DND-41 (cell line): ENCODE measurements at regions not wholly inside any gene's neighbourhood (a gene's known extent, or its start where the extent isn't known, plus 50 kb on each side); places are given as distances from the start of the nearest gene placed in this dataset.

Experiments
- ATAC-seq: fragments of 200-7000 bp; cut with Tn5 transposase; 3 replicates; pipeline ENCODE4 v1.9.1; 2021; ENCODE audit warnings: low read depth; ENCODE audit not compliant: insufficient read depth
- DNase-seq: peaks from one replicate; pipeline ENCODE4 v3.0.0-alpha.2; 2020
- H2AFZ ChIP-seq: 2 replicates; pipeline ENCODE4 v1.6.0; 2012; ENCODE audit warnings: low read depth, low read length
- H3K27ac ChIP-seq: 2 replicates; pipeline ENCODE4 v1.5.1; 2012; ENCODE audit warnings: low read length, inconsistent platforms
- H3K27me3 ChIP-seq: fragments of 200-600 bp; sonication (generic); 2 replicates; pipeline ENCODE4 v1.6.0; 2012; ENCODE audit warnings: low read length, mild to moderate bottlenecking, inconsistent platforms; ENCODE audit not compliant: insufficient read depth, poor library complexity
- H3K36me3 ChIP-seq: 2 replicates; pipeline ENCODE4 v1.5.1; 2012; ENCODE audit warnings: low read length, inconsistent platforms; ENCODE audit not compliant: insufficient read depth
- H3K4me1 ChIP-seq: 2 replicates; pipeline ENCODE4 v1.5.1; 2012; ENCODE audit warnings: mild to moderate bottlenecking, low read length; ENCODE audit not compliant: insufficient read depth
- H3K4me2 ChIP-seq: 2 replicates; pipeline ENCODE4 v1.6.0; 2012; ENCODE audit warnings: mild to moderate bottlenecking, moderate library complexity, low read length, inconsistent platforms; ENCODE audit not compliant: insufficient read depth
- H3K4me3 ChIP-seq, 2 experiments: fragments of 200-600 bp in 1 of 2; shearing (Covaris generic) in 1 of 2; 2 replicates each; pipeline ENCODE4 v1.5.1; 2012 to 2016; ENCODE audit warnings: inconsistent platforms in 2 of 2, low read length in 2 of 2, mild to moderate bottlenecking in 2 of 2, low read depth in 1 of 2, moderate library complexity in 1 of 2
- H3K79me2 ChIP-seq: 2 replicates; pipeline ENCODE4 v1.6.0; 2012; ENCODE audit warnings: low read length, inconsistent platforms; ENCODE audit not compliant: insufficient read depth
- H3K9ac ChIP-seq: 2 replicates; pipeline ENCODE4 v1.6.0; 2012; ENCODE audit warnings: low read depth, mild to moderate bottlenecking, inconsistent platforms, low read length, moderate library complexity
- H3K9me3 ChIP-seq: 2 replicates; pipeline ENCODE4 v1.5.1; 2012; ENCODE audit warnings: low read length, moderate library complexity, mild to moderate bottlenecking, inconsistent platforms; ENCODE audit not compliant: insufficient read depth, severe bottlenecking
- H4K20me1 ChIP-seq: 2 replicates; pipeline ENCODE4 v1.6.0; 2012; ENCODE audit warnings: low read length; ENCODE audit not compliant: insufficient read depth
- EZH2 ChIP-seq: IDR thresholded peaks from 3 replicates; pipeline ENCODE4 v1.6.1; 2012; ENCODE audit warnings: borderline replicate concordance, low read depth, mild to moderate bottlenecking, moderate library complexity, low read length, inconsistent platforms; ENCODE audit not compliant: severe bottlenecking
- TF ChIP-seq, protein P1 (sequence below): IDR thresholded peaks from 2 replicates; pipeline ENCODE4 v1.5.1; 2012; ENCODE audit warnings: borderline replicate concordance, low read length, moderate library complexity, mild to moderate bottlenecking; ENCODE audit not compliant: poor library complexity, severe bottlenecking; ENCODE audit errors: extremely low read depth

DNA sequence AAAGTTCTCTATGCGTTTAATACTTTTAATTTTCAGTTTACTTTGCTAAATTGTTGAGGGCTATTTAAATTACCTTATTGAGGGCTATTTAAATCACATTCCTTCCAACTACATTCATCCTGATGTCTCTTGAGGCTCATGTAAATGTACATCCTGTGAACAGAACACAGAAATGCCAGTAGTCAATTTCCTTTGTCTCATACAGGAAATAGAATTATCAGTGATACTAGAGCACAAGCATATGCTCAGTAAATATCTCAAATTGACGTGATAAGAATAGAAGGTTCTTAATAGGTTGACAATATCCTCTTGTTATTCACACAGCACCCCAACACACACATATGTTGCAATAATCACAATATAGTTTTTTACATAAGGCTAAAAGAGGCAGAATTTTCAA lies 449.0 kb downstream of the CYLC2 start:
- Histone ChIP-seq H3K4me2 (no peak overlapping the region), H3K9me3 (no peaks in the 10 kb centered on the region), H2AFZ (no peak overlapping the region), H3K27ac (no peak overlapping the region), H3K36me3 (no peaks in the 10 kb centered on the region), H3K4me1 (no peaks in the 10 kb centered on the region), H3K9ac (no peak overlapping the region), H3K4me3 (no peak overlapping the region), H3K27me3 (no peaks in the 10 kb centered on the region), H3K79me2 (no peaks in the 10 kb centered on the region), H4K20me1 (no peaks in the 10 kb centered on the region)
- no peak for ATAC-seq
- no peak for DNase-seq
- TF ChIP-seq, protein P1, sequence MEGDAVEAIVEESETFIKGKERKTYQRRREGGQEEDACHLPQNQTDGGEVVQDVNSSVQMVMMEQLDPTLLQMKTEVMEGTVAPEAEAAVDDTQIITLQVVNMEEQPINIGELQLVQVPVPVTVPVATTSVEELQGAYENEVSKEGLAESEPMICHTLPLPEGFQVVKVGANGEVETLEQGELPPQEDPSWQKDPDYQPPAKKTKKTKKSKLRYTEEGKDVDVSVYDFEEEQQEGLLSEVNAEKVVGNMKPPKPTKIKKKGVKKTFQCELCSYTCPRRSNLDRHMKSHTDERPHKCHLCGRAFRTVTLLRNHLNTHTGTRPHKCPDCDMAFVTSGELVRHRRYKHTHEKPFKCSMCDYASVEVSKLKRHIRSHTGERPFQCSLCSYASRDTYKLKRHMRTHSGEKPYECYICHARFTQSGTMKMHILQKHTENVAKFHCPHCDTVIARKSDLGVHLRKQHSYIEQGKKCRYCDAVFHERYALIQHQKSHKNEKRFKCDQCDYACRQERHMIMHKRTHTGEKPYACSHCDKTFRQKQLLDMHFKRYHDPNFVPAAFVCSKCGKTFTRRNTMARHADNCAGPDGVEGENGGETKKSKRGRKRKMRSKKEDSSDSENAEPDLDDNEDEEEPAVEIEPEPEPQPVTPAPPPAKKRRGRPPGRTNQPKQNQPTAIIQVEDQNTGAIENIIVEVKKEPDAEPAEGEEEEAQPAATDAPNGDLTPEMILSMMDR = no peak

DNA sequence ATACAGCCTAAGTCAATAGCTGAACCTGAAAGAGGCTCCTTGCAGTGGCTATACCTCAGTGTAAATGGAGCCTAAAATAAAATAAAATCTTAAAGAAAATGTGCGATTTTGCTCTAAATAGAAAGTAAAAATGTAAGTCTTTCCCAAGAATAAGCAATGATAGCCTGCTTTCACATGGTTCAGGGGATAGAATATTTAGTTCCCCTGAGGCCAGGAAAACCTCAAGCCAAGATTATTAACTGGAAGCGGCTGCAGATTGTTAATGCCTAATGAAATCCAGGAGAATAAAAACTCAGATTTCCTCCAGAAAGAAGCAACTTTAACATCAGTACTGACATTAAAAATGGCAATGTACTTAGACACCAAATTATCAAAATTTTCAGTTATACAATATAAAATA lies 463.7 kb downstream of the CYLC2 start:
- no peak for ATAC-seq
- no peak for TF ChIP-seq EZH2
- TF ChIP-seq, protein P1 = no peak

DNA sequence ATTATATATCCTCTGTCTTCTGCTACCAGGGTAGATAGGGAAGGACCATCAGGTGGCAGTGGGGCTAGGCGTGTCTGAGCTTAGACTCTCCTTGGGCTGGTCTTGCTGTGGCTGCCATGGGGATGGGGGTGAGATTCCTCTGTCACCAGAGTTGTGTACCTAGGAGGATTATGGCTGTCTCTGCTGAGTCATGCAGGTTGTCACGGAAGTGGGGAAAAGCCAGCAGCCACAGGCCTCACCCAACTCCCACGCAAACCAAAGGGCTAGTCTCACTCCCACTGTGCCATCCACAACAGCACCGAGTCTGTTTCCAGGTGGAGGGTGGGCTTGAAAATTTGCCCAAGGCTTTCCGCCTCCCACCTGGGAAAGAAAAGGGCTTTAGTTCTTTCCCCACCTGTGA lies 476.1 kb downstream of the CYLC2 start:
- Histone ChIP-seq H3K4me2 (no peak overlapping the region), H4K20me1 (no peaks in the 10 kb centered on the region), H3K9ac (no peak overlapping the region), H3K79me2 (no peaks in the 10 kb centered on the region), H3K9me3 (no peaks in the 10 kb centered on the region), H3K4me3 (no peak overlapping the region), H2AFZ (no peak overlapping the region), H3K27me3 (no peaks in the 10 kb centered on the region), H3K27ac (no peak overlapping the region), H3K36me3 (no peaks in the 10 kb centered on the region), H3K4me1 (no peaks in the 10 kb centered on the region)
- no peak for ATAC-seq
- no peak for DNase-seq
- TF ChIP-seq, protein P1 = no peak
- TF ChIP-seq EZH2 = no peak

More for the DNA sequence above, 463.7 kb downstream of the CYLC2 start:
- no peaks in the 10 kb centered on the region for H4K20me1 ChIP-seq
- no peak overlapping the region for H3K4me3 ChIP-seq
- H2AFZ ChIP-seq = no peak overlapping the region
- DNase-seq = no peak
- no peak overlapping the region for H3K4me2 ChIP-seq
- no peaks in the 10 kb centered on the region for H3K79me2 ChIP-seq
- no peaks in the 10 kb centered on the region for H3K9me3 ChIP-seq
- no peaks in the 10 kb centered on the region for H3K36me3 ChIP-seq
- no peak overlapping the region for H3K9ac ChIP-seq
- H3K27me3 ChIP-seq = no peaks in the 10 kb centered on the region
- no peaks in the 10 kb centered on the region for H3K4me1 ChIP-seq
- H3K27ac ChIP-seq = no peak overlapping the region

DNA sequence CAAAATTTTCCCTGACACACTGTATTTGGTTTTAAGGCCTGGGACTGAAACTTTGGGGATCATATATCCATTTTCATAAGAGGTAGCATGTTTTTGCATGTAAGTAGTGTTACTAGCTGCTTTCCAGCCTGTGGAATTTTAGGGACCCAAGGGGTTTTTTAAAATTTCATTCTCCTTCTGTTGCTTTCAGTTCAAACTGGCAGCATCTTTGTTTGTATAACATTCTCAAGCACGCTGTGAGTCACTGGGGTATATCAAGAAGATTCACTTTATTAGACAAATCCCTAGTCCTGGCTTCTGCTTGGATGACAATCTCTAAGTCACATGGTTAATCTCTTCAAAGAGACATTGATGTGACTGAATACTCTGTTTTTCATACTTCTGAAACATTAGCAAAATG lies 479.0 kb downstream of the CYLC2 start:
- Histone ChIP-seq H3K9me3 (no peaks in the 10 kb centered on the region), H3K4me3 (no peak overlapping the region), H3K27me3 (no peaks in the 10 kb centered on the region), H2AFZ (no peak overlapping the region), H3K9ac (no peak overlapping the region), H3K79me2 (no peaks in the 10 kb centered on the region), H3K4me2 (no peak overlapping the region), H3K36me3 (no peaks in the 10 kb centered on the region), H4K20me1 (no peaks in the 10 kb centered on the region), H3K27ac (no peak overlapping the region), H3K4me1 (no peaks in the 10 kb centered on the region)
- TF ChIP-seq EZH2 = no peak
- no peak for ATAC-seq
- no peak for DNase-seq
